Thymus (tissue), 11 donors: ENCODE measurements at regions not wholly inside any gene's neighbourhood (a gene's known extent, or its start where the extent isn't known, plus 50 kb on each side); places are given as distances from the start of the nearest gene placed in this dataset.
"Not testable (repeated sequence)": the region's sequence is repeated elsewhere in the genome, so short reads cannot be mapped to it uniquely, and the experiment has no call there.

Source experiments
- DNase-seq, 9 donors: peaks; one replicate each; pipeline ENCODE4 v3.0.0-alpha.2; 2013; ENCODE audit warnings: low spot score in 9 of 9, low read depth in 6 of 9, missing footprints in 1 of 9
- H3K27ac ChIP-seq, 2 donors: one replicate each; pipeline ENCODE4 v1.5.1; 2013; ENCODE audit warnings: control low read depth in 1 of 2, low read depth in 1 of 2, low read length in 1 of 2, mild to moderate bottlenecking in 1 of 2, moderate library complexity in 1 of 2
- H3K27me3 ChIP-seq, 2 donors: one replicate each; pipeline ENCODE4 v1.5.1; 2013; ENCODE audit warnings: low read length in 1 of 2; ENCODE audit not compliant: control insufficient read depth in 2 of 2, insufficient read depth in 1 of 2
- H3K36me3 ChIP-seq, 2 donors: one replicate each; pipeline ENCODE4 v1.5.1; 2013; ENCODE audit warnings: low read length in 1 of 2, mild to moderate bottlenecking in 1 of 2, moderate library complexity in 1 of 2; ENCODE audit not compliant: control insufficient read depth in 2 of 2, insufficient read depth in 2 of 2
- H3K4me1 ChIP-seq, 2 donors: one replicate each; pipeline ENCODE4 v1.5.1; 2013; ENCODE audit warnings: low read length in 2 of 2; ENCODE audit not compliant: control insufficient read depth in 2 of 2, insufficient read depth in 2 of 2
- H3K4me3 ChIP-seq, 2 donors: one replicate each; pipeline ENCODE4 v1.5.1; 2013; ENCODE audit warnings: low read length in 2 of 2, control low read depth in 1 of 2, mild to moderate bottlenecking in 1 of 2
- H3K9me3 ChIP-seq, 2 donors: one replicate each; pipeline ENCODE4 v1.5.1; 2013; ENCODE audit warnings: low read length in 1 of 2, mild to moderate bottlenecking in 1 of 2; ENCODE audit not compliant: control insufficient read depth in 2 of 2, insufficient read depth in 1 of 2
- WGBS: extraction: QIAGEN DNeasy Blood & Tissue Kit; methylation state at CpG from one replicate; pipeline ENCODE4 v1.1.7; 2013; 5-methylcytosine and 5-hydroxymethylcytosine counted together
- donor health status: healthy.

DNA sequence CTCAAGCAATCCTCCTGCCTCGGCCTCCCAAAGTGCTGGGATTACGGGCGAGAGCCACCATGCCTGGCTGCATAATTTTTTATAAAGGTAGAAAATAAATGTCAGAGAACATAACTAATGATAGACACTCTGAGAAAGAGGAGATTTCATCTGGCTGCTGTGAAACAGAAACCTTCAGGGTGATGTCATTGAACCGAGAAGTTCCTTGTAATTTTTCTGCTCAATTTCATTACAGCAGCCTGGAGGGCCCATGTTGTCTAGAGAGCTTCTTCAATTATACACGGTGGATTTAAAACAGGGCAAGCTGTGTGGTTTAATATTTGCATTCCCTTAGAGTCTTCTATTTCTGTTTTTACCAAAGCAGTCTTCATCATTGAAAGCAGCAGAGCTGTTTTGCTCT is 64.3 kb upstream of the MORC3 start:
- no peaks in the 10 kb centered on the region for H3K27me3 ChIP-seq
- WGBS, result 93% methylated on average over 5 of the region's 5 CpGs
- H3K36me3 ChIP-seq, result peaks cover 17 to 23% of the 10 kb centered on the region in 2 donors
- H3K9me3 ChIP-seq, result no peaks in the 10 kb centered on the region
- H3K4me1 ChIP-seq, result peaks cover 12 to 33% of the 10 kb centered on the region in 2 donors
- H3K4me3 ChIP-seq, result no peak overlapping the region
- no peak overlapping the region for H3K27ac ChIP-seq
- DNase-seq, result no peak

DNA sequence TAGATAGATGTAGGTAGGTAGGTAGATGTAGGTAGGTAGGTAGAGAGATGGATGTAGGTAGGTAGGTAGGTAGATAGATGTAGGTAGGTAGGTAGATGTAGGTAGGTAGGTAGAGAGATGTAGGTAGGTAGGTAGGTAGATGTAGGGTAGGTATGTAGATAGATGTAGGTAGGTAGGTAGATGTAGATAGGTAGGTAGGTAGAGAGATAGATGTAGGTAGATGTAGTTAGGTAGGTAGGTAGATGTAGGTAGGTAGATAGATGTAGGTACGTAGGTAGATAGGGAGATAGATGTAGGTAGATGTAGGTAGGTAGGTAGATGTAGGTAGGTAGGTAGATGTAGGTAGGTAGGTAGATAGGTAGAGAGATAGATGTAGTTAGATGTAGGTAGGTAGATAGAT is 62.3 kb upstream of the MORC3 start:
- Histone ChIP-seq H3K4me1 (peaks cover 12 to 27% of the 10 kb centered on the region in 2 donors), H3K27me3 (no peaks in the 10 kb centered on the region), H3K27ac (no peak overlapping the region), H3K4me3 (no peak overlapping the region), H3K9me3 (no peaks in the 10 kb centered on the region), H3K36me3 (peaks cover 23 to 24% of the 10 kb centered on the region in 2 donors)
- no peak for DNase-seq
- WGBS, result 0% methylated on average over 1 of the region's 1 CpG

DNA sequence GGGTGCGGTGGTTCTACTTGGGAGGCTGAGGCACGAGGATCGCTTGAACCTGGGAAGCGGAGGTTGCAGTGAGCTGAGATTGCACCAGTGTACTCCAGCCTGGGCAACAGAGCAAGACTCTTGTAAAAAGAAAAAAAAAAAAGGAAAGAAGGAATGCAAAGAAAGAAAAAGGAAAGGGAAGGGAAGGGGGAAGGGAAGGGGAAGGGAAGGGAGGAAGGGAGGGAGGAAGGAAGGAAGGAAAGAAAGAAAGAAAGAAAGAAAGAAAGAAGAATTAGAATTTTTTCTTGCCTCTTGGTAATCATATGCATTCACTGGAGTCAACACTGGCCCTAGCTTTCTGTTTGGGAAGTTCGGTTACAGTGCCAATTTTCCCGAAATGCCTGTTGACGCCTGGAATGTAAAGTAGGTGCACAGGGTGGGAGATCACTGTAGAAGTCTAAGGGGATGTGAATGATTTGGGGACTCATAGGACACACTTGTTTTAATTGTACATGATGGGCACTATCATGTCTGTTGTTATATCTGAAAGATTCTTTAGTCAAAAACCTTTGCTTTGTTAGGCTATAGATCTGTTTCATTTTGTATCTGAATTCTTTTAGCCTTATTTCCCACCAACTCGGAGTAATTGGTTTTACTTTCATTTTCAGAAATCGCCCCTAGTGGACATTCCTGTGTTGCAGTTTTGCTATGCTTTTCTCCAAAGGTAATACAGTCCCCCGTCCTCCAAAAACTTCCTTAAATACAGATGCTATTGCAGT is 59.8 kb upstream of the MORC3 start:
- peaks cover 21 to 22% of the 10 kb centered on the region in 2 donors for H3K36me3 ChIP-seq
- H3K4me3 ChIP-seq, result peak overlapping the region; percentile 38 to 51
- DNase-seq, result peak in 6 of 9 donors; percentile 40 to 78 (median 53)
- peaks cover 0 to 8% of the 10 kb centered on the region in 2 donors for H3K4me1 ChIP-seq
- peak overlapping the region; percentile 58 to 69 for H3K27ac ChIP-seq
- H3K27me3 ChIP-seq, result no peaks in the 10 kb centered on the region
- 55% methylated on average over 10 of the region's 10 CpGs for WGBS
- no peaks in the 10 kb centered on the region for H3K9me3 ChIP-seq

DNA sequence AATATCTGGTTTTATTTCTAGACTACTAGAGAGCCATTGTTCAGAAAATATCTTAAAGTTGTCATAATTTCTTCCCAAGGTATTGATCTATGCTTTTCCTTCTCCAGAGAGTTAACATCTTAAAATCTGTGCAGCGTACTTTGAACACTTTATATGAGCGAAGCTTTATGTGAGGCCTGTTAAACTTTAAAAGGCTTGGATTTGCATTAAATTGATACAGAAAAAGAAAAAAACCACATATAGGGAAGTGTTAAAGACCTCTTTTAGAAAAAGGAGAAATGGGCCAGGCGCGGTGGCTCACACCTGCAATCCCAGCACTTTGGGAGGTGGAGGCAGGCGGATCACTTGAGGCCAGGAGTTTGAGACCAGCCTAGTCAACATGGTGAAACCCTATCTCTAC is 59.2 kb upstream of the MORC3 start:
- peaks cover 22% of the 10 kb centered on the region in 2 donors for H3K36me3 ChIP-seq
- H3K9me3 ChIP-seq, result no peaks in the 10 kb centered on the region
- no peak for DNase-seq
- no peaks in the 10 kb centered on the region for H3K27me3 ChIP-seq
- 97% methylated on average over 5 of the region's 5 CpGs for WGBS
- H3K4me3 ChIP-seq, result peak overlapping the region in 1 of 2 donors; percentile 51
- H3K4me1 ChIP-seq, result peaks cover 0 to 5% of the 10 kb centered on the region in 2 donors
- H3K27ac ChIP-seq, result no peak overlapping the region

DNA sequence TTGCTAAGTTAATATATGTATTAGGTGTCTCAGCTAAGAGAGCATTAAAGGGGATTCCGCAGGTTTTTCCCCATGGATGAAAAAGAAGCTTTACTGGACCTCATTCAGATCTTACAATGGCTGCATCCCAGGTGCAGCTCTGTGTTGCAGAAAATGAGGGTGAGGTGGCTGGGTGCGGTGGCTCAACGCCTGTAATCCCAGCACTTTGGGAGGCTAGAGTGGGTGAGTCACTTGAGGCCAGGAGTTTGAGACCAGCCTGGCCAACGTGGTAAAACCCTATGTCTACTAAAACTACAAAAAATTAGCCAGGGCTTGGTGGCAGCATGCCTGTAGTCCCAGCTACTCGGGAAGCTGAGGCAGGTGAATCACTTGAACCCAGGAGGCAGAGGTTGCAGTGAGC is 58.5 kb upstream of the MORC3 start:
- DNase-seq, result no peak
- no peak overlapping the region for H3K4me3 ChIP-seq
- no peaks in the 10 kb centered on the region for H3K27me3 ChIP-seq
- no peaks in the 10 kb centered on the region for H3K9me3 ChIP-seq
- no peak overlapping the region for H3K27ac ChIP-seq
- peaks cover 19 to 23% of the 10 kb centered on the region in 2 donors for H3K36me3 ChIP-seq
- H3K4me1 ChIP-seq, result peaks cover 0 to 5% of the 10 kb centered on the region in 2 donors
- WGBS, result 91% methylated on average over 5 of the region's 5 CpGs

DNA sequence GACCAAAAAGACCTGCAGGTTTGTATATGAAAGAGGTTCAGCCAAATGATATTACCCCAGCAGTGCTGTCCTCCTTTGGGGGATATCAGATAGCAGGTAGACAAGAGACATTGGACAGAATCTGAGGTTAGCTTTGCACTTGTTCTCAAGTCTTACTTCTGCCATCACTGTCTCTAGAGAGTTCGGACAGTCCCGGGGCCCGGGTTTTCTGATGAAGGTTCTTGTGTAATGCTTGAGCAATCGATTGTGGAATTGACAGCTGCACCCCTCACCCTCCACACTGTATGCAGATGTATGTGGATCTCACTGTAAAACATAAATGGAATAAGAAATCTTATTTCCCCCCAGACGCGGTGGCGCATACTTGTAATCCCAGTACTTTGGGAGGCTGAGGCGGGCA is 56.2 kb upstream of the MORC3 start:
- peaks cover 0 to 5% of the 10 kb centered on the region in 2 donors for H3K4me1 ChIP-seq
- no peaks in the 10 kb centered on the region for H3K27me3 ChIP-seq
- H3K27ac ChIP-seq, result no peak overlapping the region
- H3K36me3 ChIP-seq, result peaks cover 17 to 23% of the 10 kb centered on the region in 2 donors
- H3K9me3 ChIP-seq, result no peaks in the 10 kb centered on the region
- 94% methylated on average over 8 of the region's 8 CpGs for WGBS
- no peak overlapping the region for H3K4me3 ChIP-seq
- no peak for DNase-seq

DNA sequence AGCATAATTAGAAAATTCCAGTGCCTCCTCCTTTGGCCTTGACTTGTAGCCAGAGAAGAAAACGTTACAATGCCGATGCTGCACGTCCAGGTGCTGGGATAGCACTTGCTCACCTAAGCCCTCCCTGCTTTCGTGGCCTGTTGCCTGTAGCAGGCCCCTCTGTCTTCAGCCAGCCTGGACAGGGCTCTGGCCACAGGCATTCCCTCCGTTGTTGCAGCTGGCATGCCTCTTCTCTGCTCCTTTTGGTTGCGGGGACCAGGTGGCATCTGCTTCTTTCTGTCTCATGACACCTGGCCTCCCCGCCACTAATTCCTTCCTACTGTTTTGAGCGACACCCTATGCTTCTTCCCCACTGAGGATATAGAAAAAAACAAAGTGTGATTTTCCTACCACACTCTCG is 54.6 kb upstream of the MORC3 start:
- Histone ChIP-seq H3K36me3 (peaks cover 20 to 23% of the 10 kb centered on the region in 2 donors), H3K4me3 (no peak overlapping the region), H3K27me3 (no peaks in the 10 kb centered on the region), H3K9me3 (no peaks in the 10 kb centered on the region), H3K27ac (no peak overlapping the region), H3K4me1 (no peaks in the 10 kb centered on the region)
- no peak for DNase-seq
- WGBS, result 97% methylated on average over 9 of the region's 9 CpGs

DNA sequence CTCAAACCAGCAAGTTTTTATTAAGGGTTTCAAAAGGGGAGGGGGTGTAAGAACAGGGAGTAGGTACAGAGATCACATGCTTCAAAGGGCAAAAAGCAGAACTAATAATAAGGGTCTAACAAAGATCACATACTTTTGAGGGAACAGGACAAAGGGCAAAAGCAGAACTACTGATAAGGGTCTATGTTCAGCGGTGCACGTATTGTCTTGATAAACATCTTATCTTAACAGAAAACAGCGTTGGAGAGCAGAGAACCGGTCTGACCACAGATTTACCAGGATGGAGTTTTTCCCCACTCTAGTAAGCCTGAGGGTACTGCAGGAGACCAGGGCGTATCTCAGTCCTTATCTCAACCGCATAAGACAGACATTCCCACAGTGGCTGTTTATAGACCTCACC is 52.2 kb upstream of the MORC3 start:
- WGBS, result 84% methylated on average over 6 of the region's 6 CpGs
- H3K4me1 ChIP-seq, H3K9me3 ChIP-seq, H3K27ac ChIP-seq, DNase-seq, H3K4me3 ChIP-seq, H3K27me3 ChIP-seq: not testable (repeated sequence)
- H3K36me3 ChIP-seq, result peaks cover 12 to 18% of the 10 kb centered on the region in 2 donors

DNA sequence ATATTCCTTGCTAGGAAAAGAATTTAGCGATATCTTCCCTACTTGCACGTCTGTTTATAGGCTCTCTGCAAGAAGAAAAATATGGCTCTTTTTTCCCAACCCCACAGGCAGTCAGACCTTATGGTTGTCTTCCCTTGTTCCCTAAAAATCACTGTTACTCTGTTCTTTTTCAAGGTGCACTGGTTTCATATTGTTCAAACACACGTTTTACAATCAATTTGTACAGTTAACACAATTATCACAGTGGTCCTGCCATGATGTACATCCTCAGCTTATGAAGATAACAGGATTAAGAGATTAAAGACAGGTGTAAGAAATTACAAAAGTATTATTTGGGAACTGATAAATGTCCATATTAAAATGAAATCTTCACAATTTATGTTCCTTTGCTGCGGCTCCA is 51.7 kb upstream of the MORC3 start:
- H3K27ac ChIP-seq, H3K9me3 ChIP-seq, H3K27me3 ChIP-seq, H3K4me3 ChIP-seq, H3K4me1 ChIP-seq, DNase-seq: not testable (repeated sequence)
- 98% methylated on average over 4 of the region's 4 CpGs for WGBS
- H3K36me3 ChIP-seq, result peaks cover 12 to 18% of the 10 kb centered on the region in 2 donors
